Central memory CD8-positive, alpha-beta T cell (primary cell): ENCODE measurements at regions not wholly inside any gene's neighbourhood (a gene's known extent, or its start where the extent isn't known, plus 50 kb on each side); places are given as distances from the start of the nearest gene placed in this dataset.
"Not testable (repeated sequence)": the region's sequence is repeated elsewhere in the genome, so short reads cannot be mapped to it uniquely, and the experiment has no call there.

Experiments
- ATAC-seq: fragments of 150-1000 bp; cut with Tn5 transposase; replicated peaks from 2 replicates; pipeline ENCODE4 v1.10.0; 2022; ENCODE audit warnings: mild to moderate bottlenecking, moderate FRiP score, moderate number of reproducible peaks; ENCODE audit not compliant: poor library complexity, severe bottlenecking; ENCODE audit errors: extremely low read depth
- DNase-seq, 2 donors: peaks; one replicate each; pipeline ENCODE4 v3.0.0; 2021; ENCODE audit warnings: low spot score in 2 of 2
- H3K27ac Mint-ChIP-seq: one replicate; pipeline ENCODE4 v1.8.0; 2022; ENCODE audit warnings: low read depth, mild to moderate bottlenecking, moderate library complexity, mixed read lengths
- H3K27me3 Mint-ChIP-seq: one replicate; pipeline ENCODE4 v1.8.0; 2022; ENCODE audit warnings: mixed read lengths
- H3K36me3 Mint-ChIP-seq: one replicate; pipeline ENCODE4 v1.8.0; 2022; ENCODE audit warnings: mild to moderate bottlenecking, moderate library complexity, mixed read lengths; ENCODE audit not compliant: insufficient read depth
- H3K4me1 Mint-ChIP-seq: one replicate; pipeline ENCODE4 v1.8.0; 2022; ENCODE audit warnings: mixed read lengths
- H3K4me3 Mint-ChIP-seq: one replicate; pipeline ENCODE4 v1.8.0; 2022; ENCODE audit warnings: mild to moderate bottlenecking, moderate library complexity, mixed read lengths
- H3K9me3 Mint-ChIP-seq: one replicate; pipeline ENCODE4 v1.8.0; 2022; ENCODE audit warnings: mixed read lengths

GRCh38 chr11:134492411-134492810, 80.4 kb upstream of the B3GAT1 start:
- Mint-ChIP-seq H3K27me3 (peaks cover 45% of the 10 kb centered on the region), H3K9me3 (peaks cover 13% of the 10 kb centered on the region)
- ATAC-seq, H3K4me3 Mint-ChIP-seq, H3K4me1 Mint-ChIP-seq, H3K27ac Mint-ChIP-seq, DNase-seq, H3K36me3 Mint-ChIP-seq: not testable (repeated sequence)

- no peaks in the 10 kb centered on the region for H3K9me3 Mint-ChIP-seq
- H3K36me3 Mint-ChIP-seq: no peaks in the 10 kb centered on the region
- H3K4me3 Mint-ChIP-seq: no peak overlapping the region
- peaks cover 6% of the 10 kb centered on the region for H3K4me1 Mint-ChIP-seq
- peaks cover 32% of the 10 kb centered on the region for H3K27me3 Mint-ChIP-seq
- no peak for ATAC-seq
- no peak for DNase-seq
- H3K27ac Mint-ChIP-seq: no peak overlapping the region
These were observed 77.7 kb upstream of the B3GAT1 start for GRCh38 chr11:134489728-134490127.

- Mint-ChIP-seq H3K27ac (no peak overlapping the region), H3K9me3 (no peaks in the 10 kb centered on the region), H3K4me1 (peaks cover 6% of the 10 kb centered on the region), H3K4me3 (no peak overlapping the region), H3K36me3 (no peaks in the 10 kb centered on the region), H3K27me3 (peaks cover 31% of the 10 kb centered on the region)
- DNase-seq: no peak
- ATAC-seq: peak; percentile 24
These were observed 76.9 kb upstream of the B3GAT1 start for GRCh38 chr11:134488913-134489312.

- H3K4me3 Mint-ChIP-seq: no peak overlapping the region
- ATAC-seq (no peak), DNase-seq (no peak)
- H3K36me3 Mint-ChIP-seq: no peaks in the 10 kb centered on the region
- no peak overlapping the region for H3K27ac Mint-ChIP-seq
- H3K4me1 Mint-ChIP-seq: peaks cover 6% of the 10 kb centered on the region
- H3K27me3 Mint-ChIP-seq: peaks cover 31% of the 10 kb centered on the region
- H3K9me3 Mint-ChIP-seq: no peaks in the 10 kb centered on the region
These were observed 76.5 kb upstream of the B3GAT1 start for GRCh38 chr11:134488512-134488911.

- ATAC-seq: no peak
- DNase-seq: no peak
- peaks cover 6% of the 10 kb centered on the region for H3K4me1 Mint-ChIP-seq
- H3K4me3 Mint-ChIP-seq: no peak overlapping the region
- H3K9me3 Mint-ChIP-seq: no peaks in the 10 kb centered on the region
- H3K36me3 Mint-ChIP-seq: no peaks in the 10 kb centered on the region
- peaks cover 31% of the 10 kb centered on the region for H3K27me3 Mint-ChIP-seq
- H3K27ac Mint-ChIP-seq: no peak overlapping the region
These were observed 75.7 kb upstream of the B3GAT1 start for GRCh38 chr11:134487696-134488095.

GRCh38 chr11:134486704-134487103, 74.7 kb upstream of the B3GAT1 start:
- H3K36me3 Mint-ChIP-seq: no peaks in the 10 kb centered on the region
- H3K27me3 Mint-ChIP-seq: peaks cover 38% of the 10 kb centered on the region
- H3K27ac Mint-ChIP-seq: no peak overlapping the region
- H3K4me3 Mint-ChIP-seq: no peak overlapping the region
- no peaks in the 10 kb centered on the region for H3K9me3 Mint-ChIP-seq
- H3K4me1 Mint-ChIP-seq: peaks cover 6% of the 10 kb centered on the region
- no peak for ATAC-seq
- no peak for DNase-seq

GRCh38 chr11:134486106-134486505, 74.1 kb upstream of the B3GAT1 start:
- Mint-ChIP-seq H3K27me3 (peaks cover 41% of the 10 kb centered on the region), H3K4me3 (no peak overlapping the region)
- DNase-seq: no peak

GRCh38 chr11:134485316-134485715, 73.3 kb upstream of the B3GAT1 start:
- ATAC-seq (no peak), DNase-seq (no peak)
- Mint-ChIP-seq H3K27ac (no peak overlapping the region), H3K4me1 (peaks cover 6% of the 10 kb centered on the region), H3K36me3 (no peaks in the 10 kb centered on the region), H3K27me3 (peaks cover 41% of the 10 kb centered on the region), H3K9me3 (no peaks in the 10 kb centered on the region), H3K4me3 (no peak overlapping the region)

More at GRCh38 chr11:134486106-134486505, 74.1 kb upstream of the B3GAT1 start:
- Mint-ChIP-seq H3K9me3 (no peaks in the 10 kb centered on the region), H3K27ac (no peak overlapping the region), H3K4me1 (peaks cover 6% of the 10 kb centered on the region), H3K36me3 (no peaks in the 10 kb centered on the region)
- no peak for ATAC-seq

- peaks cover under 1% of the 10 kb centered on the region for H3K4me1 Mint-ChIP-seq
- no peak overlapping the region for H3K27ac Mint-ChIP-seq
- H3K9me3 Mint-ChIP-seq: no peaks in the 10 kb centered on the region
- H3K27me3 Mint-ChIP-seq: peaks cover 39% of the 10 kb centered on the region
- no peak overlapping the region for H3K4me3 Mint-ChIP-seq
- no peaks in the 10 kb centered on the region for H3K36me3 Mint-ChIP-seq
- DNase-seq (no peak), ATAC-seq (no peak)
These were observed 71.8 kb upstream of the B3GAT1 start for GRCh38 chr11:134483857-134484256.

- ATAC-seq (no peak), DNase-seq (no peak)
- Mint-ChIP-seq H3K9me3 (no peaks in the 10 kb centered on the region), H3K27me3 (peaks cover 38% of the 10 kb centered on the region), H3K4me1 (no peaks in the 10 kb centered on the region), H3K27ac (no peak overlapping the region), H3K36me3 (no peaks in the 10 kb centered on the region), H3K4me3 (no peak overlapping the region)
These were observed 71.2 kb upstream of the B3GAT1 start for GRCh38 chr11:134483291-134483690.

GRCh38 chr11:134482865-134483264, 70.8 kb upstream of the B3GAT1 start:
- H3K4me3 Mint-ChIP-seq: no peak overlapping the region
- H3K4me1 Mint-ChIP-seq: no peaks in the 10 kb centered on the region
- no peak overlapping the region for H3K27ac Mint-ChIP-seq
- ATAC-seq (no peak), DNase-seq (no peak)
- no peaks in the 10 kb centered on the region for H3K36me3 Mint-ChIP-seq
- H3K27me3 Mint-ChIP-seq: peaks cover 38% of the 10 kb centered on the region
- H3K9me3 Mint-ChIP-seq: no peaks in the 10 kb centered on the region

- DNase-seq (no peak), ATAC-seq (no peak)
- Mint-ChIP-seq H3K9me3 (no peaks in the 10 kb centered on the region), H3K4me1 (no peaks in the 10 kb centered on the region), H3K36me3 (no peaks in the 10 kb centered on the region), H3K27me3 (peaks cover 39% of the 10 kb centered on the region), H3K4me3 (no peak overlapping the region), H3K27ac (no peak overlapping the region)
These were observed 70.0 kb upstream of the B3GAT1 start for GRCh38 chr11:134481933-134482527.

- Mint-ChIP-seq H3K9me3 (no peaks in the 10 kb centered on the region), H3K36me3 (no peaks in the 10 kb centered on the region), H3K4me1 (no peaks in the 10 kb centered on the region), H3K4me3 (no peak overlapping the region), H3K27me3 (peaks cover 47% of the 10 kb centered on the region), H3K27ac (no peak overlapping the region)
- no peak for ATAC-seq
- DNase-seq: no peak
These were observed 69.1 kb upstream of the B3GAT1 start for GRCh38 chr11:134481135-134481534.
